ENCODE measurements at regions not wholly inside any gene's neighbourhood (a gene's known extent, or its start where the extent isn't known, plus 50 kb on each side); places are given as distances from the start of the nearest gene placed in this dataset.

DNA sequence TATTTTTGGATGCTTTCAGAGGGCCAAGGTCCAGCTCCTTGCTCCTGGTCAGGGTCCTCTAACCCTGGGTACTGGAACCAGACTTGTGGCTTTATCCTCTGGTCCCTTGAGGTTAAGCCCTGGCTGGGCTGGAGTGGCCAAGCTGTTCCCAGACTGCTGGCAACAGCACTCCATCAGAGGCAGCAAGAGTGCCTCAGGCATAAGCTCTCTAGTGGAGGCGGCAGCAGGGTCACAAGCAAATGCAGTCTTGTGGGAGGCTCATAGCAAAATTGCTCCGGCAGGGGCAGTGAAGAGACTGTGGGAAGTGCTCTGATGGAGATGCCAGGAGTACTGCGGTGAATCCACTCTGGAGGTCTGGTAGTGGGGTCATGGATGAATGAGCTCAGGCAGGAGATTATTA, 128.9 kb upstream of the OTOS start:
- TF ChIP-seq POLR2A (IDR thresholded peaks at IDR 0.05; ENCODE audit: low read depth, low read length) (no peak), SPI1 (IDR thresholded peaks at IDR 0.05; ENCODE audit: low read depth, low read length) (no peak), PAX5 (IDR thresholded peaks at IDR 0.05; ENCODE audit: insufficient read depth, low read length, severe bottlenecking) (no peak)
- no peak for FAIRE-seq

DNA sequence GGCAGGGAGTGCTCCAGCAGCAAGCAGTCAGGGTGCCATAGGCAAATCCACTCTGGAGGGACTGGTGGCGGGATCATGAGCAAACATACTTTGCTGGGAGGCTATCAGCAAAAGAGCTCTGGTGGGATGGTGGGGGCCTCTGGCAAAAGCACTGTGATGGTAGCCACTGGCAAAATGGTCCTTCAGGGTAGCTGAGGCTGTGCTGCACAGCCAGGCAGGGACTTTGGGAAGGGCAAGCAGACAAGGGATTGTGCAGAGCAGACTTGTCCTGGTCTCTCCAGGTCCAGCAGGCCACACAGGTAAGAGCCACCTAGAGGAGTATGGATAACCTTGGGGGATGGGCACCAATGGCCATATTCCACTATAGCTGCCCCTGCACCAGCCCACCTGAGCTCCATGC, 129.4 kb upstream of the OTOS start:
- FAIRE-seq (no peak), DNase-seq (ENCODE audit: insufficient read length, low spot score) (no peak)
- TF ChIP-seq SPI1 (IDR thresholded peaks at IDR 0.05; ENCODE audit: low read depth, low read length) (no peak), POU2F2 (IDR thresholded peaks at IDR 0.05; ENCODE audit: low read depth, low read length) (no peak), TAF1 (IDR thresholded peaks at IDR 0.05; ENCODE audit: low read depth, low read length) (no peak), PAX5 (IDR thresholded peaks at IDR 0.05; ENCODE audit: insufficient read depth, low read length, severe bottlenecking) (no peak), POLR2AphosphoS5 (IDR thresholded peaks at IDR 0.05; ENCODE audit: low read depth, low read length) (no peak), POLR2A (IDR thresholded peaks at IDR 0.05; ENCODE audit: low read depth, low read length) (no peak)

More for the DNA sequence above, 128.9 kb upstream of the OTOS start:
- no peak for DNase-seq (ENCODE audit: insufficient read length, low spot score)

DNA sequence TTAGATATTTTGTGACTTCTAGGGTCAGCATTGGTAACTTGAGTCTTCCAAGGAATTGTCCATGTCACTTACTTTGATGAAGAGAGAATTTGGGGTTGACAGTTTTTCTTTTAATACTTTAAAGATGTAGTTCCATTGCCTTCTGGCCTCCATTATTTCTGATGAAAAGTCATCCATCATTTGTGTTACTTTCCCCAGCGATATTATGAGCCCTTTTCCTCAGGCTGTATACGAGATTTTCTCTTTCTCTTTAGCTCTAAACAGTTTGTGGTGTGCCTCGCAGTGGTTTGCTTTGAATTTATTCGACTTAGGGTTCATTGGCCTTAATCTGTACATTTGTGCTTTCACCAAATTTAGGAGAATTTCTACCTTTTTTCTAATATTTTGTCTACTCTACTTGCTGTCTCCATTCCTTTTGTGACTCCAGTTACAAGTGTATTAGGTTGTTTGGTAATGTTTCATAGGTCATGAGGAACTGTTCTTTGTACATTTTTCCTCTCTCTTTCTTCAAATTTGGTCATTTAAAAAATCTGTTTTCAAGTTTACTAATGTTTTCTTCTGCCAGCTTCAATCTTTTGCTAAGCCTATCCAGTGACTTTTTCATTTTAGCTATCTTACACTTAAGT, 131.4 kb upstream of the OTOS start:
- TF ChIP-seq SPI1 (IDR thresholded peaks at IDR 0.05; ENCODE audit: low read depth, low read length), result no peak
- no peak for TF ChIP-seq POLR2AphosphoS5 (IDR thresholded peaks at IDR 0.05; ENCODE audit: low read depth, low read length)
- TF ChIP-seq TAF1 (IDR thresholded peaks at IDR 0.05; ENCODE audit: low read depth, low read length), result no peak
- no peak for FAIRE-seq
- no peak for DNase-seq (ENCODE audit: insufficient read length, low spot score)

DNA sequence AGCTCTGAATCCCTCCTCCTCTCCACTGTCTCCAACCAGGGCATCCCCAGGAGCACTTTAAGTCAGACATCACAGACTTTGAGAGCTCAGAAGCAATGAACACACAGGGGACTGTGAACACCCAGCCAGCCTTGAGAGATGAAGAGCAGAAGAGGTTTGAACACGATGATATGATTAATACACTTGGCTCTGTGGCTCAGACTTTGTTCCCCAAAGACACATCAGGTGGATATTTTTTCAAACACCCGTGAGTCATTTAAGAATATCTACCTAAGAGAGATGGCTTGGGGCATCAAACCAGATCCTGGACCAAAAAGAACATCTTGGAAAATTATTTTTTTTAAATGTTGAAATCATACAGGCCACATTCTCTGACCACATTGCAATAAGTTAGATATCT, 134.9 kb upstream of the OTOS start:
- FAIRE-seq, result no peak
- TF ChIP-seq POLR2AphosphoS5 (IDR thresholded peaks at IDR 0.05; ENCODE audit: low read depth, low read length), result no peak
- TF ChIP-seq PAX5 (IDR thresholded peaks at IDR 0.05; ENCODE audit: insufficient read depth, low read length, severe bottlenecking), result no peak
- TF ChIP-seq TAF1 (IDR thresholded peaks at IDR 0.05; ENCODE audit: low read depth, low read length), result no peak
- no peak for TF ChIP-seq POLR2A (IDR thresholded peaks at IDR 0.05; ENCODE audit: low read depth, low read length)
- no peak for TF ChIP-seq SPI1 (IDR thresholded peaks at IDR 0.05; ENCODE audit: low read depth, low read length)
- no peak for TF ChIP-seq POU2F2 (IDR thresholded peaks at IDR 0.05; ENCODE audit: low read depth, low read length)

DNA sequence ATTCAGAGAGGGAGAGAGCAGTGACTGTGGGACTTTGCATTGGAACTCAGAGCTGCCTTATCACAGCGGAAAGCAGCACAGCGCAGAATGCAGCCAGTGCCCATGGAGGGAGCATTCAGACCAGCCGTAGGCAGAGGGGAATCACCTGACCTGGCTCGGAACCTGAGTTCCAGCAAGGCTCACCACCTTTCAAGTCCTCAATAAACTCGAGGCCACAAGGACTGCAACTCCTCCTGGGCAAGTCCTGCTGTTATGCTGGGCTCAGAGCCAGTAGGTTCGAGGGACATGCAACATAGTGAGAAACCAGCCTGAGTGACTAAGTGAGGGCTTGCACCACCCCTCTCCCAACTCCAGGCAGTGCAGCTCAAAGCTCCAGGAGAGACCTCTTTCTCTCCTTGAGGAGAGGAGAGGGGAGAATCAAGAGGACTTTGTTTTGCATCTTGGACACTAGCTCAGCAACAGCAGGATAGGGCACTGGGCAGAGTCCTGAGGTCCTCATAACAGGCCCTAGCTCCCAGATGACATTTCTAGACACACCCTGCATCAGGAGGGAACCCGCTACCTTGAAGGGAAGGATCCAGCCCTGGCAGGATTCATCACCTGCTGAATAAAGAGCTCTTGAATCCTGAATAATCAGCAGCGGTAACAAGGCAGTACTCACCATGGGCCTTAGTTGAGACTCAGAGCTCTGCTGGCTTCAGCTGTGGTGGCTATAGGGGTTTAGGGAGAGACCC, 136.8 kb upstream of the OTOS start:
- DNase-seq (ENCODE audit: insufficient read length, low spot score), result no peak
- no peak for FAIRE-seq
- TF ChIP-seq TAF1 (IDR thresholded peaks at IDR 0.05; ENCODE audit: low read depth, low read length), result no peak

More for the DNA sequence above, 134.9 kb upstream of the OTOS start:
- DNase-seq (ENCODE audit: insufficient read length, low spot score), result no peak

DNA sequence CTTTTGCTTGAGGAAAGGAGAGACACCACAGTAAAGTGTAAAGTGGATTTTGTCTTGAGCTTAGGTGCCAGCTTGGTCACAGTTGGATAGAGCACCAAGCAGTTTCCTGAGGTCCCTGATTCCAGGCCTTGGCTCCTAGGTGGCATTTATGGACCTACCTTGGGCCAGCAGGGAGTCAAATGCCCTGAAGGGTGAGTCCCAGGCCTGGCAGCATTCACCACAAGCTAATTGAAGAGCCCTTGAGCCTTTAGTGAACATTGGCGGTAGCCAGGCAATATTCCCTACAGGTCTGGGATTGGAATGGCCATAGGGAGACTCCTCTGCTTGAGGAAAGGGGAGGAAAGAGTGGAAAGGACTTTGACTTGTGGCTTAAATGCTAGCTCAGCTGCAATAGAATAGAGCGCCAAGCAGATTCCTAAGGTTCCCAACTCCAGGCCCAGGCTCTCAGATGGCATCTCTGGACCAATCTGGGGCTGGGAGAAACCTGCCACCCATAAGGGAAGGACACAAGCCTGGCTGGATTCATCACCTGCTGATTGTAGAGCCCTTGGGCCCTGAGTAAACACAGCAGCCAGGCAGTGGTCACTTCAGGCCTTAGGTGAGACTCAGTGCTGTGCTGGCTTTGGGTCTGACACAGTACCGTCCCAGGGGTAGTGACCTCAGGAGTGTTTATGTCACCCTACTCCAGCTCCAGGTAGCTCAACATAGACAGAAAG, 137.5 kb upstream of the OTOS start:
- TF ChIP-seq POLR2AphosphoS5 (IDR thresholded peaks at IDR 0.05; ENCODE audit: low read depth, low read length), result no peak
- no peak for TF ChIP-seq POU2F2 (IDR thresholded peaks at IDR 0.05; ENCODE audit: low read depth, low read length)
- no peak for TF ChIP-seq SPI1 (IDR thresholded peaks at IDR 0.05; ENCODE audit: low read depth, low read length)
- DNase-seq (ENCODE audit: insufficient read length, low spot score) (no peak), FAIRE-seq (no peak)

DNA sequence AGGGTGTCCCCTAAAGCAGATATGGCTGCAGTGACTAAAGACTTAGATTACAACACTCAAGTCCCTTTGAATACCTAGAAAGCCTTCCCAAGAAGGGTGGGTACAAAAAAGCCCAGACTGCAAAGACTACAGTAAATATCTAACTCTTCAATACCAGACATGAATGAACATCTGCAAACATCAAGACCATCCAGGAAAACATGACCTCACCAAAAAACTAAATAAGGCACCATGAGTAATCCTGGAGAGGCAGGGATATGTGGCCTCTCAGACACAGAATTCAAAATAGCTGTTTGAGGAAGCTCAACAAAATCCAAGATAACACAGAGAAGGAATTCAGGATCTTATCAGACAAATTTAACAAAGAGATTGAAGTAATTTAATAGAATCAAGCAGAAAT, 138.2 kb upstream of the OTOS start:
- FAIRE-seq, result no peak
- no peak for TF ChIP-seq POU2F2 (IDR thresholded peaks at IDR 0.05; ENCODE audit: low read depth, low read length)
- no peak for TF ChIP-seq TAF1 (IDR thresholded peaks at IDR 0.05; ENCODE audit: low read depth, low read length)
- no peak for TF ChIP-seq PAX5 (IDR thresholded peaks at IDR 0.05; ENCODE audit: insufficient read depth, low read length, severe bottlenecking)
- no peak for TF ChIP-seq POLR2AphosphoS5 (IDR thresholded peaks at IDR 0.05; ENCODE audit: low read depth, low read length)
- no peak for TF ChIP-seq SPI1 (IDR thresholded peaks at IDR 0.05; ENCODE audit: low read depth, low read length)
- TF ChIP-seq POLR2A (IDR thresholded peaks at IDR 0.05; ENCODE audit: low read depth, low read length), result no peak
- no peak for DNase-seq (ENCODE audit: insufficient read length, low spot score)

DNA sequence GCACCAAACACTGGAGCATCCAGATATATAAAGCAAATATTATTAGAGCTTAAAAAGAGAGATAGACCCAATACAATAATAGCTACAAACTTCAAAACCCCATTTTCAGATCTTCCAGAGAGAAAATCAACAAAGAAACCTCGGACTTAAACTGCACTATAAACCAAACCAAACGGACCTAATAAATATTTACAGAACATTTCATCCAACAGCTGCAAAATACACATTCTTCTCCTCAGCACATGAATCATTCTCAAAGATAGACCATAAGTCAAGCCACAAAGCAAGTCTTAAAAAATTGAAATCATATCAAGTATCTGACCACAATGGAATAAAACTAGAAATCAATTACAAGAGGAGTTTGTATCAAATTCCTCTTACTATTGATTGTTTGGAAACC, 140.2 kb upstream of the OTOS start:
- FAIRE-seq (no peak), DNase-seq (ENCODE audit: insufficient read length, low spot score) (no peak)
- TF ChIP-seq POLR2A (IDR thresholded peaks at IDR 0.05; ENCODE audit: low read depth, low read length) (no peak), POLR2AphosphoS5 (IDR thresholded peaks at IDR 0.05; ENCODE audit: low read depth, low read length) (no peak), PAX5 (IDR thresholded peaks at IDR 0.05; ENCODE audit: insufficient read depth, low read length, severe bottlenecking) (no peak), TAF1 (IDR thresholded peaks at IDR 0.05; ENCODE audit: low read depth, low read length) (no peak), SPI1 (IDR thresholded peaks at IDR 0.05; ENCODE audit: low read depth, low read length) (no peak), POU2F2 (IDR thresholded peaks at IDR 0.05; ENCODE audit: low read depth, low read length) (no peak)

DNA sequence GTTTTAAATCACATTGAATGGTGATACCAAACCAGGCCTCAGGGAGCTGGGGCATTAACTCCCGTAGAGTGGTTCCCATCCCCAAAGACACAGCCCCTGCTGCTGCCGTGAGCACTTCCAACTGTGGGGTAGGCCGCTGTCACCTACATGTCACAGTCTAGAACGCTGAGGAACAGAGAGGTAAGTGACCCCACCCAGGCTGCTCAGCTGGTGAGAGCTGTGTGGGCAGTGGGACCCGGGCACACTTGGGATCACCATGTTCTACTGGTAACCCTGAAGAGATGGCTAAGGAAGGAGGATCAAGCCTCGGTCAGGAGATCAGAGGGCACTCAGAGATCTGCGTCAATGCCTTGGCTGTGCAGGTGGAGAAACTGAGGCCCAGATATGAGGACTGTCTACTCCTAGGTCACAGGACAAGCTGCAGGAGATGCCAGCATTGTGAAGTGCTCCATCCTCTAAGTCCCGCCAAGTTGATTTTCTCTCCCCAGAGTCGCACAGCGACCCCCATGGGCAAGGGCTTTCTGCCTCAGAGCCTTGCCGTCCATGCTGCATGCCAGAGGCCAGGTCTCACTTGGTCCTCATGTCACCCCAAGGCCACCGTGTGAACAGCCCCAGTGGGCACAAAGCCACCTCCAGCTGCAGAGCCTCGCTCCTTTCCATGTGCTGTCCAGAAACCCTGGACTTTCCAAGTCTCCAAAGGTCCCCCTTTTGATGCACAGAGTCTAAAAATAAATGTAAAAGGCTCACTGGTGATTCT, 144.2 kb upstream of the OTOS start:
- TF ChIP-seq SPI1 (IDR thresholded peaks at IDR 0.05; ENCODE audit: low read depth, low read length), result no peak
- DNase-seq (ENCODE audit: insufficient read length, low spot score) (no peak), FAIRE-seq (no peak)

DNA sequence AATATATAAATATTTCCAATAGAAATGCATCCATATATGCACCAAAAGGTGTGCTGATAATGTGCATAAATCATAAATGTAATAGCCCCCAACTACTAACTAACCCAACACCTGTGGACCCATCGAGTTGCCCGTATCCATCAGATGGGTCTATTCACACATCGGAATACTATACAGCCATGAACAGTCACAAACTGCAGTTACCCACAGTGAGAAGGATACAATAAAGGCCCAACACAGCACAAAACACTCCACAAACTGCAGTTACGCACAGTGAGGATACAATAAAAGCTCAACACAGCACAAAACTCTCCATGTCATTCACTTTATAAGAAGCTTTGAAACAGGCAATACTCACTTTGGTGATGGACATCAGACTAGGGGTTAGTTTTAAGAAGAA, 145.3 kb upstream of the OTOS start:
- TF ChIP-seq SPI1 (IDR thresholded peaks at IDR 0.05; ENCODE audit: low read depth, low read length), result no peak
- TF ChIP-seq TAF1 (IDR thresholded peaks at IDR 0.05; ENCODE audit: low read depth, low read length), result no peak
- no peak for TF ChIP-seq POU2F2 (IDR thresholded peaks at IDR 0.05; ENCODE audit: low read depth, low read length)
- TF ChIP-seq POLR2AphosphoS5 (IDR thresholded peaks at IDR 0.05; ENCODE audit: low read depth, low read length), result no peak
- TF ChIP-seq PAX5 (IDR thresholded peaks at IDR 0.05; ENCODE audit: insufficient read depth, low read length, severe bottlenecking), result no peak
- no peak for TF ChIP-seq POLR2A (IDR thresholded peaks at IDR 0.05; ENCODE audit: low read depth, low read length)
- FAIRE-seq, result no peak
- DNase-seq (ENCODE audit: insufficient read length, low spot score), result no peak
